ENCODE measurements at regions not wholly inside any gene's neighbourhood (a gene's known extent, or its start where the extent isn't known, plus 50 kb on each side); places are given as distances from the start of the nearest gene placed in this dataset.

DNA sequence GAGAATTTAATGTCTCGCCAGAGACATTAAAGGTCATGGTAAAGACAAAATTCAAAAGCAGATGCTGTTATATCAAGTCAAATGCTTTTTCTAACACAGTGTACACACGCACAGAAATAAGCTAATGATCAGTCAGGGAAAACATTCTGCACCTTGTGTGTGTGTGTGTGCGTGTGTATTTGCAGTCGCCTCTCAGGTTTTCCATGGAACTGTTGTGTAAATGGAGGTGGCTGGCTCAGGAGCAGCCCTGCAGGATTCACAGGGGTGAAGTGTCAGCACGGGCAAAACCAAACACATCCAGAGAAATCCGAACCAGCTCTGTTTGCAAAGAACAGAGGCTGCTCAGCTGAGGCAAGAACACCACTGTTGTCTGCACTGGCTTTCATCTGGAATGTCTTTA lies 76.2 kb upstream of the YWHAQ start:
- Histone ChIP-seq H3K9me3 (ENCODE audit: control insufficient read depth, insufficient read depth, low read length) (peaks cover 3% of the 10 kb centered on the region), H3K4me1 (ENCODE audit: control insufficient read depth, insufficient read depth, low read length) (peaks cover 7% of the 10 kb centered on the region), H3K4me3 (ENCODE audit: low read depth, low read length) (no peak overlapping the region), H3K27me3 (ENCODE audit: control insufficient read depth, insufficient read depth, low read length) (no peaks in the 10 kb centered on the region), H3K27ac (ENCODE audit: low read depth, low read length) (no peak overlapping the region), H3K36me3 (ENCODE audit: control insufficient read depth, insufficient read depth, low read length) (no peaks in the 10 kb centered on the region)
- 66% methylated on average over 4 of the region's 6 CpGs for WGBS (ENCODE audit: insufficient coverage)
- DNase-seq (ENCODE audit: low read depth in 4 of 6, low spot score in 6 of 6) = no peak

DNA sequence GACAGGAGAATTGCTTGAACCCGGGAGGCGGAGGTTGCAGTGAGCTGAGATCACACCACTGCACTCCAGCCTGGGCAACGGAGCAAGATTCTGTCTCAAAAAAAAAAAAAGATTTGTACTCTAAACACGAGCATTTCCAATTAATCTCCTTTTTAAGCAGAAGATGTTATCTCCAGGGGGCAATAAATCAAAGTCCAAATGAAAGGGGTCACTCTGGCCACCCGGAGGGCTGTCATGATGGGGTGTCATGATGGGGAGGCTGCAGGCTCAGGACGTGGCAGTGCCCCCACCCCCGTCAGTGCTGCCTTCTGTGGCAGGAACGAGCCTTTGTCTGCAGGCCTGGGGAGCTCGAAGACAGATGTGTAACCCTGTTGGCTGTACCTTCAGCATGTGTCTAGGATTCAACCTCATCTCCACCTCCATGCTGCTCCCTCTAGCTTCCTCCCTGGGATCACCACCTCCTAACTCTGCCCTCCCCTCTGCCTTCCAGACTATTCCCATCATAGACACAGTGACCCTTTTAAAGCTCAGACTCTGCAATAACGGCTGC lies 76.9 kb upstream of the YWHAQ start:
- DNase-seq (ENCODE audit: low read depth in 4 of 6, low spot score in 6 of 6) = no peak
- no peak overlapping the region for H3K4me3 ChIP-seq (ENCODE audit: low read depth, low read length)
- H3K27me3 ChIP-seq (ENCODE audit: control insufficient read depth, insufficient read depth, low read length) = no peaks in the 10 kb centered on the region
- WGBS (ENCODE audit: insufficient coverage) = 53% methylated on average over 6 of the region's 10 CpGs
- H3K4me1 ChIP-seq (ENCODE audit: control insufficient read depth, insufficient read depth, low read length) = peaks cover 7% of the 10 kb centered on the region
- peaks cover 3% of the 10 kb centered on the region for H3K9me3 ChIP-seq (ENCODE audit: control insufficient read depth, insufficient read depth, low read length)
- no peaks in the 10 kb centered on the region for H3K36me3 ChIP-seq (ENCODE audit: control insufficient read depth, insufficient read depth, low read length)
- no peak overlapping the region for H3K27ac ChIP-seq (ENCODE audit: low read depth, low read length)

DNA sequence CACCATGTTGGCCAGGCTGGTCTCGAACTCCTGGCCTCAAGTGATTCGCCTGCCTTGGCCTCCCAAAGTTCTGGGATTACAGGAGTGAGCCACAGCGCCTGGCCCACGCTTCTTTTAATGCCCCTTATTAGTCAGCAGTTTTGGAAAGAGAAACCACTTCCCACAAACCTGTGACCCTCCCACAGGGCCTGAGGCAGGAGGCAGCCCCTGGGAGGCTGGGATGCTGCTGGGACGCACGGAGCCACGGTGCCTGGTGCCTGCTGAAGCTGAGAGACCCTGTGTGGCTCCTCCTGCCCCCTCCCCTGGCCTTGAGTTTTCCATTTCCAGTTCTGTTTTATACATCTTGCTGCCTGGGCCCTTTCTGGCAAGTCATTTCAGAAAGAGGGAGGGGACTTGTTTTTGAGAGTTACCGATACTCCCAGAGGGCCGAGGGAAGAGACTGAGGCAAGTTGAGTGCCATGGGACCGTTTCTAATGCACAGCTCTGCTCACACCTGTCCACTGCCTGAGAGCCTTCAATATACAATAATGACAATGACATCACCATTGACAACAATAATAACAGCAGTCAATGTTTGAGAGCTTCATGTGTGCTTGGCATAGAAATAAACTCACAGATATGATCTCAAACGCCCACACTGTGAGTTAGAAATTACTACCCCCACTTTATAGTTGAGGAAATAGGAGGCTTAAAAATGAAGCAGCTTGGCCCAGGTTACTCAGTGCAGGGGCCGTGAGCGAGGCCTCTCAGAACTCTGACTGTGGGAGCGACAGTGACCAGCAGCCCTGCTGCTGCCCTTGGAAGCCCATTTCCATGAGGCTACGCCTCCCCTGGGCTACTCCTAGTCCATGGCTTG lies 78.1 kb upstream of the YWHAQ start:
- Histone ChIP-seq H3K9me3 (ENCODE audit: control insufficient read depth, insufficient read depth, low read length) (peaks cover 3% of the 10 kb centered on the region), H3K4me3 (ENCODE audit: low read depth, low read length) (no peak overlapping the region), H3K27ac (ENCODE audit: low read depth, low read length) (no peak overlapping the region), H3K27me3 (ENCODE audit: control insufficient read depth, insufficient read depth, low read length) (no peaks in the 10 kb centered on the region), H3K36me3 (ENCODE audit: control insufficient read depth, insufficient read depth, low read length) (no peaks in the 10 kb centered on the region), H3K4me1 (ENCODE audit: control insufficient read depth, insufficient read depth, low read length) (no peaks in the 10 kb centered on the region)
- 94% methylated on average over 11 of the region's 15 CpGs for WGBS (ENCODE audit: insufficient coverage)
- DNase-seq (ENCODE audit: low read depth in 4 of 6, low spot score in 6 of 6) = no peak

DNA sequence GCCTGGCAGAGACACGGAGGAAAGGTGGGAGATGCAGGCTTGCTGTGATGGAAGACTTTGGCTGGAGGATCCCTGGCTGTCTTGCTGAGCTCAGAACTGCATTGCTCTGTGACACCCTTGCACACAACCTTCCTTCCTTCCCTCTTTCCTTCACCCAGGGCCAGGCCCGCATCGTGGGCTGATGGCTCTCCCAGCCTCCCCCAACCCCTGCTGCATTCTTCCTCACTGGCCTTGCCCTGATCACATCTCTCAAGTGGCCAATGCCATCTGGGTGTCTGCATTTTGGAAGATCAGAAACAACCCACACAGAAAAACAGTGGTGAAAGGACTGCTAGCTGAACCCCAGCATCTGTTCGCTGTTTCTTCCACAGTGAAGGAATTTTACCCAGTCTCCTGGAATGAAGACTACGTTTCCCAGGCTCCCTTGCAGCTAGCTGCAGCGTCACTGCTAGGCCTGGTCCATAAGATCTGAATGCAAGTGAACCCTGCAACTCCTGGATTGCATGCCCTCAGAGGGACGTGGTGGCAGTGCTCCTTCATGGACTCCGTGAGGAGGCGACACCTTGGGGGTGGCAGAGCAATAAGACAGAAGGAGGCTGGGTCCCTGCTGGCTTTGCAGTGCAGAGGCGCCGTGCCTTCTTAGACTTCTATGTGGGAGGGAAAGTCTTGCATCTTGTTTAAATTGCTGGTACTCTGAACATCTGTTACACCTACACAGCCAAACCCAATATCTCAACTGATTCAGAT lies 78.9 kb upstream of the YWHAQ start:
- H3K4me3 ChIP-seq (ENCODE audit: low read depth, low read length) = no peak overlapping the region
- 94% methylated on average over 9 of the region's 11 CpGs for whole genome bisulfite sequencing (ENCODE audit: insufficient coverage)
- H3K4me1 ChIP-seq (ENCODE audit: control insufficient read depth, insufficient read depth, low read length) = no peaks in the 10 kb centered on the region
- no peak for DNase-seq (ENCODE audit: low read depth in 4 of 6, low spot score in 6 of 6)
- H3K27me3 ChIP-seq (ENCODE audit: control insufficient read depth, insufficient read depth, low read length) = no peaks in the 10 kb centered on the region
- H3K36me3 ChIP-seq (ENCODE audit: control insufficient read depth, insufficient read depth, low read length) = no peaks in the 10 kb centered on the region
- peaks cover 3% of the 10 kb centered on the region for H3K9me3 ChIP-seq (ENCODE audit: control insufficient read depth, insufficient read depth, low read length)
- H3K27ac ChIP-seq (ENCODE audit: low read depth, low read length) = no peak overlapping the region

- DNase-seq (ENCODE audit: low read depth in 4 of 6, low spot score in 6 of 6) = no peak
- H3K4me1 ChIP-seq (ENCODE audit: control insufficient read depth, insufficient read depth, low read length) = no peaks in the 10 kb centered on the region
- H3K36me3 ChIP-seq (ENCODE audit: control insufficient read depth, insufficient read depth, low read length) = no peaks in the 10 kb centered on the region
- no peaks in the 10 kb centered on the region for H3K27me3 ChIP-seq (ENCODE audit: control insufficient read depth, insufficient read depth, low read length)
- WGBS (ENCODE audit: insufficient coverage) = 77% methylated on average over 5 of the region's 7 CpGs
- H3K4me3 ChIP-seq (ENCODE audit: low read depth, low read length) = no peak overlapping the region
- H3K27ac ChIP-seq (ENCODE audit: low read depth, low read length) = no peak overlapping the region
- peaks cover 3% of the 10 kb centered on the region for H3K9me3 ChIP-seq (ENCODE audit: control insufficient read depth, insufficient read depth, low read length)
Measured at GRCh38 chr2:9710311-9710710, 79.5 kb upstream of the YWHAQ start.

- Histone ChIP-seq H3K27me3 (ENCODE audit: control insufficient read depth, insufficient read depth, low read length) (no peaks in the 10 kb centered on the region), H3K27ac (ENCODE audit: low read depth, low read length) (no peak overlapping the region), H3K36me3 (ENCODE audit: control insufficient read depth, insufficient read depth, low read length) (no peaks in the 10 kb centered on the region), H3K4me1 (ENCODE audit: control insufficient read depth, insufficient read depth, low read length) (no peaks in the 10 kb centered on the region), H3K4me3 (ENCODE audit: low read depth, low read length) (no peak overlapping the region), H3K9me3 (ENCODE audit: control insufficient read depth, insufficient read depth, low read length) (peaks cover 3% of the 10 kb centered on the region)
- DNase-seq (ENCODE audit: low read depth in 4 of 6, low spot score in 6 of 6) = no peak
- WGBS (ENCODE audit: insufficient coverage) = 92% methylated on average over 10 of the region's 11 CpGs
Measured at GRCh38 chr2:9712263-9712662, 81.5 kb upstream of the YWHAQ start.

- no peaks in the 10 kb centered on the region for H3K36me3 ChIP-seq (ENCODE audit: control insufficient read depth, insufficient read depth, low read length)
- H3K27me3 ChIP-seq (ENCODE audit: control insufficient read depth, insufficient read depth, low read length) = no peaks in the 10 kb centered on the region
- 70% methylated on average over 10 of the region's 14 CpGs for WGBS (ENCODE audit: insufficient coverage)
- H3K4me1 ChIP-seq (ENCODE audit: control insufficient read depth, insufficient read depth, low read length) = no peaks in the 10 kb centered on the region
- no peak overlapping the region for H3K4me3 ChIP-seq (ENCODE audit: low read depth, low read length)
- no peak for DNase-seq (ENCODE audit: low read depth in 4 of 6, low spot score in 6 of 6)
- H3K9me3 ChIP-seq (ENCODE audit: control insufficient read depth, insufficient read depth, low read length) = peaks cover 2% of the 10 kb centered on the region
- no peak overlapping the region for H3K27ac ChIP-seq (ENCODE audit: low read depth, low read length)
Measured at GRCh38 chr2:9714630-9715214, 83.9 kb upstream of the YWHAQ start.

- no peaks in the 10 kb centered on the region for H3K27me3 ChIP-seq (ENCODE audit: control insufficient read depth, insufficient read depth, low read length)
- no peaks in the 10 kb centered on the region for H3K4me1 ChIP-seq (ENCODE audit: control insufficient read depth, insufficient read depth, low read length)
- 85% methylated on average over 2 of the region's 6 CpGs for WGBS (ENCODE audit: insufficient coverage)
- H3K27ac ChIP-seq (ENCODE audit: low read depth, low read length) = no peak overlapping the region
- no peak overlapping the region for H3K4me3 ChIP-seq (ENCODE audit: low read depth, low read length)
- no peak for DNase-seq (ENCODE audit: low read depth in 4 of 6, low spot score in 6 of 6)
- H3K36me3 ChIP-seq (ENCODE audit: control insufficient read depth, insufficient read depth, low read length) = no peaks in the 10 kb centered on the region
- no peaks in the 10 kb centered on the region for H3K9me3 ChIP-seq (ENCODE audit: control insufficient read depth, insufficient read depth, low read length)
Measured at GRCh38 chr2:9715238-9715637, 84.4 kb upstream of the YWHAQ start.

- Histone ChIP-seq H3K36me3 (ENCODE audit: control insufficient read depth, insufficient read depth, low read length) (no peaks in the 10 kb centered on the region), H3K27ac (ENCODE audit: low read depth, low read length) (no peak overlapping the region), H3K27me3 (ENCODE audit: control insufficient read depth, insufficient read depth, low read length) (no peaks in the 10 kb centered on the region), H3K4me3 (ENCODE audit: low read depth, low read length) (no peak overlapping the region), H3K9me3 (ENCODE audit: control insufficient read depth, insufficient read depth, low read length) (no peaks in the 10 kb centered on the region), H3K4me1 (ENCODE audit: control insufficient read depth, insufficient read depth, low read length) (peaks cover 3% of the 10 kb centered on the region)
- DNase-seq (ENCODE audit: low read depth in 4 of 6, low spot score in 6 of 6) = no peak
- WGBS (ENCODE audit: insufficient coverage) = 78% methylated on average over 2 of the region's 7 CpGs
Measured at GRCh38 chr2:9717886-9718451, 87.2 kb upstream of the YWHAQ start.
